ENCODE measurements at regions not wholly inside any gene's neighbourhood (a gene's known extent, or its start where the extent isn't known, plus 50 kb on each side); places are given as distances from the start of the nearest gene placed in this dataset.
A peak's percentile ranks its signal among the peaks of the same experiment; 100 is the strongest.

DNA sequence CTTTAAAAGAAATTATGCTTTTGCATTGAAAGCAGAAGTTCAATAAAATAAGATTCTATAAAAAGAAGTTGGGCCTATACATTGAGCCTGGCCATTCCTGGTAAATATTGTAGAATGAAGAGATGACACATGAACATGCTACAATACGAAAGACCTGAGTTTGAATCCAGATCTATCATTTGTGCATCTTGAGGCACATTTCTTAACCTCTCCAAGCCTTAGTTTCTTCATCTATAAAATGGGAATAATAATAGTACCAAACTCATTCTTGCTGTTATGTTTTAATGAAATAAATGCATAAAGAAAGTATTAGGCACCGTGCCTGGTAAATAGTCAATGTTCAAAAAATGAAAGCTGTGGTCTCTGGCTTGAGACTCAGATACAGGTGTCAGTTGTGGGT, 76.9 kb upstream of the PHACTR2 start:
- H3K27ac ChIP-seq (replicated peaks) = no peak overlapping the region
- no peaks in the 10 kb centered on the region for H3K27me3 ChIP-seq (ENCODE audit: insufficient read depth, poor library complexity, severe bottlenecking)
- no peak overlapping the region for H3K4me3 ChIP-seq (replicated peaks; ENCODE audit: insufficient read depth, low read length)
- TF ChIP-seq, protein P1, sequence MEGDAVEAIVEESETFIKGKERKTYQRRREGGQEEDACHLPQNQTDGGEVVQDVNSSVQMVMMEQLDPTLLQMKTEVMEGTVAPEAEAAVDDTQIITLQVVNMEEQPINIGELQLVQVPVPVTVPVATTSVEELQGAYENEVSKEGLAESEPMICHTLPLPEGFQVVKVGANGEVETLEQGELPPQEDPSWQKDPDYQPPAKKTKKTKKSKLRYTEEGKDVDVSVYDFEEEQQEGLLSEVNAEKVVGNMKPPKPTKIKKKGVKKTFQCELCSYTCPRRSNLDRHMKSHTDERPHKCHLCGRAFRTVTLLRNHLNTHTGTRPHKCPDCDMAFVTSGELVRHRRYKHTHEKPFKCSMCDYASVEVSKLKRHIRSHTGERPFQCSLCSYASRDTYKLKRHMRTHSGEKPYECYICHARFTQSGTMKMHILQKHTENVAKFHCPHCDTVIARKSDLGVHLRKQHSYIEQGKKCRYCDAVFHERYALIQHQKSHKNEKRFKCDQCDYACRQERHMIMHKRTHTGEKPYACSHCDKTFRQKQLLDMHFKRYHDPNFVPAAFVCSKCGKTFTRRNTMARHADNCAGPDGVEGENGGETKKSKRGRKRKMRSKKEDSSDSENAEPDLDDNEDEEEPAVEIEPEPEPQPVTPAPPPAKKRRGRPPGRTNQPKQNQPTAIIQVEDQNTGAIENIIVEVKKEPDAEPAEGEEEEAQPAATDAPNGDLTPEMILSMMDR (IDR thresholded peaks at IDR 0.05; ENCODE audit: insufficient read depth, low read length) = no peak
- TF ChIP-seq SPI1 (IDR thresholded peaks at IDR 0.05; ENCODE audit: borderline replicate concordance, low read depth) = no peak
- TF ChIP-seq POLR2AphosphoS5 (IDR thresholded peaks at IDR 0.05; ENCODE audit: low read depth) = no peak
- TF ChIP-seq GABPA (IDR thresholded peaks at IDR 0.05; ENCODE audit: low read depth) = no peak
- TF ChIP-seq, protein P2, sequence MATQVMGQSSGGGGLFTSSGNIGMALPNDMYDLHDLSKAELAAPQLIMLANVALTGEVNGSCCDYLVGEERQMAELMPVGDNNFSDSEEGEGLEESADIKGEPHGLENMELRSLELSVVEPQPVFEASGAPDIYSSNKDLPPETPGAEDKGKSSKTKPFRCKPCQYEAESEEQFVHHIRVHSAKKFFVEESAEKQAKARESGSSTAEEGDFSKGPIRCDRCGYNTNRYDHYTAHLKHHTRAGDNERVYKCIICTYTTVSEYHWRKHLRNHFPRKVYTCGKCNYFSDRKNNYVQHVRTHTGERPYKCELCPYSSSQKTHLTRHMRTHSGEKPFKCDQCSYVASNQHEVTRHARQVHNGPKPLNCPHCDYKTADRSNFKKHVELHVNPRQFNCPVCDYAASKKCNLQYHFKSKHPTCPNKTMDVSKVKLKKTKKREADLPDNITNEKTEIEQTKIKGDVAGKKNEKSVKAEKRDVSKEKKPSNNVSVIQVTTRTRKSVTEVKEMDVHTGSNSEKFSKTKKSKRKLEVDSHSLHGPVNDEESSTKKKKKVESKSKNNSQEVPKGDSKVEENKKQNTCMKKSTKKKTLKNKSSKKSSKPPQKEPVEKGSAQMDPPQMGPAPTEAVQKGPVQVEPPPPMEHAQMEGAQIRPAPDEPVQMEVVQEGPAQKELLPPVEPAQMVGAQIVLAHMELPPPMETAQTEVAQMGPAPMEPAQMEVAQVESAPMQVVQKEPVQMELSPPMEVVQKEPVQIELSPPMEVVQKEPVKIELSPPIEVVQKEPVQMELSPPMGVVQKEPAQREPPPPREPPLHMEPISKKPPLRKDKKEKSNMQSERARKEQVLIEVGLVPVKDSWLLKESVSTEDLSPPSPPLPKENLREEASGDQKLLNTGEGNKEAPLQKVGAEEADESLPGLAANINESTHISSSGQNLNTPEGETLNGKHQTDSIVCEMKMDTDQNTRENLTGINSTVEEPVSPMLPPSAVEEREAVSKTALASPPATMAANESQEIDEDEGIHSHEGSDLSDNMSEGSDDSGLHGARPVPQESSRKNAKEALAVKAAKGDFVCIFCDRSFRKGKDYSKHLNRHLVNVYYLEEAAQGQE (IDR thresholded peaks at IDR 0.05; ENCODE audit: insufficient replicate concordance, low read depth) = no peak
- no peak for DNase-seq (ENCODE audit: low read depth in 1 of 2, low spot score in 1 of 2)

DNA sequence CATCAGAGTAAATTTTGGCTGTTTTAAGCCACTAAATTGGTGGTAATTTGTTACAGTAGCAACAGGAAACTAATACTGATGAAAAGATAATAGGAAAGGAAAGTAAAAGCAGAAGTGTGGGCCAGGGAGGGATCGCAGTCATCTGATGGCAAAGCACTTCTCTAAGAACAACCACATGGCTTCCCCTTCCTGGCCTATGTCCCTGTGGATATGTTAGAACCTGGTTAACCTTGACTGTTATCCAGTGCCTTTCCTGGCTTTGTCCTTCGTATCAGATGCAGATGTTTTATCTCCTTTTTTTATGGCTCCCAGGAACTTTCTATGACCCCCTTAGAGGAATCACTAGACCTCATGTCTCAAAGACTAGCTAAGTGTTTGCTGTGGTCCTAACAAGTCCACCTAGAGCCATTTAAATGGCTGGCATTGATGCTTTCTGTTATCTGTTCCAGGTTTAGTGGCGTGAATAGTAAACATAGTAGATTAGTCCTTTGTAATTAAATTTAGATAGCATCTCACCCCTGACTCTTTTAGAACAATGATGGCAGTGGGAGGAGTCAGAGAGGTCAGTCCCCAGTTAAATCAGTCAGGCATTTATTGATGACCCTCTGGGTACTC, 79.2 kb upstream of the PHACTR2 start:
- TF ChIP-seq GABPA (IDR thresholded peaks at IDR 0.05; ENCODE audit: low read depth) (no peak), POLR2AphosphoS5 (IDR thresholded peaks at IDR 0.05; ENCODE audit: low read depth) (no peak), SPI1 (IDR thresholded peaks at IDR 0.05; ENCODE audit: borderline replicate concordance, low read depth) (peak; percentile 97)
- TF ChIP-seq, protein P2 (IDR thresholded peaks at IDR 0.05; ENCODE audit: insufficient replicate concordance, low read depth) = no peak
- TF ChIP-seq, protein P1 (IDR thresholded peaks at IDR 0.05; ENCODE audit: insufficient read depth, low read length) = no peak
- Histone ChIP-seq H3K27ac (replicated peaks) (no peak overlapping the region; the same call in 1 of the 2 replicates), H3K27me3 (ENCODE audit: insufficient read depth, poor library complexity, severe bottlenecking) (no peaks in the 10 kb centered on the region), H3K4me3 (replicated peaks; ENCODE audit: insufficient read depth, low read length) (no peak overlapping the region)
- DNase-seq (ENCODE audit: low read depth in 1 of 2, low spot score in 1 of 2) = peak in 1 of 2 experiments; percentile 70

DNA sequence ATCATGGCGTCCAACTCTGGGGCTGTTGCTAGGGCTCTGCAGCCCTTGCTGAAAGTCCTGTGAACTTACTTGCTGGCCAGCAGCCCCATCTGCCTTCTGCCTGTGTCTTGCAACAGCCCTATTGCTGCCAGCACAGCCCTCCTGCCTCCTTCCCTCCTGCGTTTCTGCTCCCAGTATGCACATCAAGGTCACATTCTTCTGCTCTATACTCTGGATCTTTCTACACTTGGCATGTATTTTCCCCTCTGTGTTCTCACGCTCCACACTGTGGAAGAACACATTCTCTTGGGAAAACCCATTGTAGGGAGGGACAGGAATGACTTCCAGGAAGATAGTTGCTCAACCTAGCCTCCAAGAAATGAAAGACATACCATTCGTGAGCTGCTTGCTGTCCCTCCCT, 80.9 kb upstream of the PHACTR2 start:
- TF ChIP-seq, protein P2 (IDR thresholded peaks at IDR 0.05; ENCODE audit: insufficient replicate concordance, low read depth) = no peak
- TF ChIP-seq SPI1 (IDR thresholded peaks at IDR 0.05; ENCODE audit: borderline replicate concordance, low read depth) (no peak), GABPA (IDR thresholded peaks at IDR 0.05; ENCODE audit: low read depth) (no peak), POLR2AphosphoS5 (IDR thresholded peaks at IDR 0.05; ENCODE audit: low read depth) (no peak)
- TF ChIP-seq, protein P1 (IDR thresholded peaks at IDR 0.05; ENCODE audit: insufficient read depth, low read length) = no peak
- no peaks in the 10 kb centered on the region for H3K27me3 ChIP-seq (ENCODE audit: insufficient read depth, poor library complexity, severe bottlenecking)
- no peak for DNase-seq (ENCODE audit: low read depth in 1 of 2, low spot score in 1 of 2)
- no peak overlapping the region for H3K4me3 ChIP-seq (replicated peaks; ENCODE audit: insufficient read depth, low read length)
- H3K27ac ChIP-seq (replicated peaks) = no peak overlapping the region
